Fibroblast of lung (primary cell): ENCODE measurements at regions not wholly inside any gene's neighbourhood (a gene's known extent, or its start where the extent isn't known, plus 50 kb on each side); places are given as distances from the start of the nearest gene placed in this dataset.
A peak's percentile ranks its signal among the peaks of the same experiment; 100 is the strongest.

Source experiments
- DNase-seq, 2 donors: peaks; one replicate each; pipeline versions ENCODE4 v3.0.0 to v3.0.0-alpha.2; 2010; ENCODE audit warnings: low read depth in 2 of 2
- H2AFZ ChIP-seq: 2 replicates; pipeline ENCODE4 v1.5.1; 2012; ENCODE audit warnings: low read length, control low read depth, inconsistent platforms
- H3K27ac ChIP-seq: 2 replicates; pipeline ENCODE4 v1.5.1; 2011; ENCODE audit warnings: low read length, control low read depth; ENCODE audit not compliant: insufficient read depth
- H3K27me3 ChIP-seq: 2 replicates; pipeline ENCODE4 v1.5.1; 2011; ENCODE audit warnings: mild to moderate bottlenecking, low read length; ENCODE audit not compliant: control insufficient read depth, insufficient read depth
- H3K36me3 ChIP-seq: 2 replicates; pipeline ENCODE4 v1.5.1; 2011; ENCODE audit warnings: low read length; ENCODE audit not compliant: control insufficient read depth, insufficient read depth
- H3K4me1 ChIP-seq: 2 replicates; pipeline ENCODE4 v1.5.1; 2011; ENCODE audit warnings: low read length; ENCODE audit not compliant: control insufficient read depth, insufficient read depth; ENCODE audit errors: extremely low read depth
- H3K4me2 ChIP-seq: 2 replicates; pipeline ENCODE4 v1.5.1; 2011; ENCODE audit warnings: low read length, control low read depth; ENCODE audit not compliant: insufficient read depth; ENCODE audit errors: extremely low read depth
- H3K4me3 ChIP-seq, 4 experiments: fragments of 200-600 bp in 1 of 4; sonication (generic) in 1 of 4; replicated peaks in 1 of 4; 2 replicates each; pipeline ENCODE4 v1.5.1; 2011 to 2016; ENCODE audit warnings: low read length in 4 of 4, low read depth in 3 of 4, mild to moderate bottlenecking in 3 of 4, control low read depth in 2 of 4, inconsistent platforms in 1 of 4, mixed read lengths in 1 of 4; ENCODE audit not compliant: insufficient read depth in 1 of 4; ENCODE audit errors: control extremely low read depth in 1 of 4
- H3K79me2 ChIP-seq: 2 replicates; pipeline ENCODE4 v1.5.1; 2012; ENCODE audit warnings: mild to moderate bottlenecking, low read length, inconsistent platforms; ENCODE audit not compliant: control insufficient read depth, insufficient read depth
- H3K9ac ChIP-seq: 2 replicates; pipeline ENCODE4 v1.5.1; 2011; ENCODE audit warnings: mild to moderate bottlenecking, low read length, control low read depth; ENCODE audit not compliant: insufficient read depth
- H3K9me3 ChIP-seq: 2 replicates; pipeline ENCODE4 v1.5.1; 2012; ENCODE audit warnings: low read depth, low read length; ENCODE audit not compliant: control insufficient read depth, insufficient read depth
- H4K20me1 ChIP-seq: 2 replicates; pipeline ENCODE4 v1.5.1; 2011; ENCODE audit warnings: low read length; ENCODE audit not compliant: control insufficient read depth, insufficient read depth; ENCODE audit errors: extremely low read depth
- EZH2 ChIP-seq: IDR thresholded peaks from 2 replicates; pipeline ENCODE4 v1.5.1; 2012; ENCODE audit warnings: low read length, control low read depth, mild to moderate bottlenecking; ENCODE audit errors: missing control alignments
- TF ChIP-seq, protein P1 (sequence below), 2 donors: IDR thresholded peaks in 1 of 2; conservative IDR thresholded peaks in 1 of 2; 1 replicate in 1 of 2; 2 replicates in 1 of 2; pipeline ENCODE4 v1.5.1; 2011 to 2012; ENCODE audit warnings: low read length in 2 of 2, control low read depth in 1 of 2, inconsistent platforms in 1 of 2, low read depth in 1 of 2, mild to moderate bottlenecking in 1 of 2

DNA sequence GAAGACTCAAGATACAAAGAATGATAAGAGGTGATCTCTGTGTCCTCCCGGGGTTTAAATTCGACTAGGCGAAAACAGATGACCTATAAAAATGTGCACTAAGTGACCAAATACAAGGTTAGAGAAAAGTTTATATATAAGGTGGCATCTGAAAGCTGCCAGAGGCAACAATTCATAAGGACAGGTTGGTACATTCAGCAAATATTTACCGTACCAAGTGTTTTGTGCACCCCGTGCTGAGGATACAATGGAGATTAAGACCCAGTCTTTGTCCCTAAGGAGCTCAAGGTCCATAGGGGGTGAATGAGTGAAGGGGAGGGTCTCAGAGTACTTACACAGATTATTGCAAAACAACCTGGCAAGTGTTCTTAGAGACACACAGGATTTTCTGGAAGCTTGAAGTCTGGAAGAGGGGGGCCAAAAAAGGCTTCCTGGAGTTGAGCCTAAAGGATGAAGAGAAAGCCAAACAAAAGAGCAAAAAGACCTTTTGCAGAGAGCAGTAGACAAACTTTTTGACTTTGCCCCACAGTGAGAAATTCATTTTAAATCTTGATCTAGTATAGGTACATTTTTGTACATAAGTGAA, 71.4 kb upstream of the LRIG1 start:
- Histone ChIP-seq H4K20me1 (no peaks in the 10 kb centered on the region), H3K4me2 (no peak overlapping the region), H3K36me3 (no peaks in the 10 kb centered on the region), H3K27ac (no peak overlapping the region), H3K4me3 (no peak overlapping the region), H3K79me2 (no peaks in the 10 kb centered on the region), H3K4me1 (no peaks in the 10 kb centered on the region), H3K9me3 (no peaks in the 10 kb centered on the region), H2AFZ (no peak overlapping the region), H3K9ac (no peak overlapping the region), H3K27me3 (no peaks in the 10 kb centered on the region)
- TF ChIP-seq, protein P1, sequence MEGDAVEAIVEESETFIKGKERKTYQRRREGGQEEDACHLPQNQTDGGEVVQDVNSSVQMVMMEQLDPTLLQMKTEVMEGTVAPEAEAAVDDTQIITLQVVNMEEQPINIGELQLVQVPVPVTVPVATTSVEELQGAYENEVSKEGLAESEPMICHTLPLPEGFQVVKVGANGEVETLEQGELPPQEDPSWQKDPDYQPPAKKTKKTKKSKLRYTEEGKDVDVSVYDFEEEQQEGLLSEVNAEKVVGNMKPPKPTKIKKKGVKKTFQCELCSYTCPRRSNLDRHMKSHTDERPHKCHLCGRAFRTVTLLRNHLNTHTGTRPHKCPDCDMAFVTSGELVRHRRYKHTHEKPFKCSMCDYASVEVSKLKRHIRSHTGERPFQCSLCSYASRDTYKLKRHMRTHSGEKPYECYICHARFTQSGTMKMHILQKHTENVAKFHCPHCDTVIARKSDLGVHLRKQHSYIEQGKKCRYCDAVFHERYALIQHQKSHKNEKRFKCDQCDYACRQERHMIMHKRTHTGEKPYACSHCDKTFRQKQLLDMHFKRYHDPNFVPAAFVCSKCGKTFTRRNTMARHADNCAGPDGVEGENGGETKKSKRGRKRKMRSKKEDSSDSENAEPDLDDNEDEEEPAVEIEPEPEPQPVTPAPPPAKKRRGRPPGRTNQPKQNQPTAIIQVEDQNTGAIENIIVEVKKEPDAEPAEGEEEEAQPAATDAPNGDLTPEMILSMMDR (conservative IDR thresholded peaks at IDR 0.05 in 1 of 2, IDR thresholded peaks at IDR 0.05 in 1 of 2; ENCODE audit: low read depth in 1 of 2, low read length in 2 of 2) = no peak
- TF ChIP-seq EZH2 = no peak
- DNase-seq = no peak

DNA sequence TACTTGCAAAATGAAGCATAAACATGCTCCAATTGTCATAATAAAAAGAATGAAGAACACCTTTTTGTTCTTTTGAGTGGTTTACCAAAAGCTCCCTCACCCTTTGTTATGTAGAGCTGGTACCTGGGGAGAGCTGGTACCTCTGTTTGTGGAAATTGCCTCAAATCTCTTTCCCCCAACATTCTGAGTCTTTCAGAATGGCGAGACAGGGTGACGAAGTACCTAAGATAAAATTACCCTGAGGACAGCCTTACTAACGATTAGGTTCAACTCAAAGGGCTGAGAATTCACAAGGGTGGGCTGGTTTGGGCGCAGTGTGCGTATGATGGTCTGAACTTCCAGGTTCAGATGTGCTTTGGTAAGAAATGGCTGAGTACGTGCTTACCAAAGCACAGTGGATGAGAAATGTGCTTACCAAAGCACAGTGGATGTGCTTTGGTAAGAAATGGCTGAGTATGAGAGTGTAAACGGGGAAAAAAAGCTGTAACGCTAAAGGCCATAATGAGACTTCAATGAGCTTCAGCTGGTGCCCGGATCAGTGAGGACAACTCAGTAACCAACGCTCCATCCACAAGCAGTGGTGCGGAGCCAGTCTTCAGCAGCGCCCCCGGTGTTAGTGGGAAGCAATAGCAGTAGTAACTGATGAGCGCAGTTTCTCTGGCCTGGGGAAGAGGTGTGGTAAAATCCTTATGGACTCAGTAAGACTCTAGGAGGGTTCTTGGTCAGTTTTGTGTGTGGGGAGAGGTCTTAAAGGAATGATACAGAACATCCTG, 72.3 kb upstream of the LRIG1 start:
- Histone ChIP-seq H3K36me3 (no peaks in the 10 kb centered on the region), H3K4me1 (no peaks in the 10 kb centered on the region), H4K20me1 (no peaks in the 10 kb centered on the region), H3K27ac (no peak overlapping the region), H3K27me3 (no peaks in the 10 kb centered on the region), H2AFZ (no peak overlapping the region), H3K9me3 (no peaks in the 10 kb centered on the region), H3K4me2 (no peak overlapping the region), H3K9ac (no peak overlapping the region), H3K4me3 (no peak overlapping the region), H3K79me2 (no peaks in the 10 kb centered on the region)
- no peak for TF ChIP-seq EZH2
- TF ChIP-seq, protein P1 (conservative IDR thresholded peaks at IDR 0.05 in 1 of 2, IDR thresholded peaks at IDR 0.05 in 1 of 2; ENCODE audit: low read depth in 1 of 2, low read length in 2 of 2) = peak in 1 of 2 donors; percentile 12
- DNase-seq = no peak

DNA sequence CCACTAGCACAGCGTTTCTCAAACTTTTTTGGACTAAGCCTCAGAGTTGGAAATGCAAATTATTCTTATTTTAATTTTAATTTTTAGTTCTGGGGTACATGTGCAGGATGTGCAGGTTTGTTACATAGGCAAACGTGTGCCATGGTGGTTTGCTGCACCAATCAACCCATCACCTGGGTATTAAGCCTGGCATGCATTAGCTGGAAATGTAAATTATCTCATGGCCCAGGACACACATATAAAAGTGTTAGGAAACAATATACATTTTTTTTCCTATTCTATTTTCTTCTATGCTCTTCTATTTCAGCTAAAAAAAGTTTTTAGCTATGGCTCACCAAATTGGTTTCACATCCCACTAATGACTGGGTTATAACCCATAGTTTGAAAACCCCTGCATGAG, 73.3 kb upstream of the LRIG1 start:
- Histone ChIP-seq H3K79me2 (no peaks in the 10 kb centered on the region), H3K27me3 (no peaks in the 10 kb centered on the region), H3K4me2 (no peak overlapping the region), H3K9me3 (no peaks in the 10 kb centered on the region), H3K36me3 (no peaks in the 10 kb centered on the region), H3K27ac (no peak overlapping the region), H3K4me1 (no peaks in the 10 kb centered on the region), H3K9ac (no peak overlapping the region), H3K4me3 (no peak overlapping the region), H2AFZ (no peak overlapping the region), H4K20me1 (no peaks in the 10 kb centered on the region)
- no peak for TF ChIP-seq EZH2
- TF ChIP-seq, protein P1 (conservative IDR thresholded peaks at IDR 0.05 in 1 of 2, IDR thresholded peaks at IDR 0.05 in 1 of 2; ENCODE audit: low read depth in 1 of 2, low read length in 2 of 2) = no peak
- DNase-seq = no peak
